ENCODE measurements at regions not wholly inside any gene's neighbourhood (a gene's known extent, or its start where the extent isn't known, plus 50 kb on each side); places are given as distances from the start of the nearest gene placed in this dataset.

GRCh38 chr9:36759141-36759540 lies 186.4 kb downstream of the MELK start:
- TF ChIP-seq SIN3A (IDR thresholded peaks at IDR 0.05; ENCODE audit: borderline replicate concordance, insufficient read depth, low read depth, low read length) (no peak), CTCF (IDR thresholded peaks at IDR 0.05) (no peak), POLR2AphosphoS5 (IDR thresholded peaks at IDR 0.05; ENCODE audit: low read depth, low read length) (no peak)
